GM12873 (cell line): ENCODE measurements at regions not wholly inside any gene's neighbourhood (a gene's known extent, or its start where the extent isn't known, plus 50 kb on each side); places are given as distances from the start of the nearest gene placed in this dataset.

ENCODE experiments used
- TF ChIP-seq, protein P1 (sequence below): IDR thresholded peaks from 2 replicates; pipeline ENCODE4 v1.5.1; 2012; ENCODE audit warnings: low read depth, mild to moderate bottlenecking, moderate library complexity, low read length, control low read depth; ENCODE audit not compliant: insufficient read depth; ENCODE audit errors: missing control alignments

- TF ChIP-seq, protein P1, sequence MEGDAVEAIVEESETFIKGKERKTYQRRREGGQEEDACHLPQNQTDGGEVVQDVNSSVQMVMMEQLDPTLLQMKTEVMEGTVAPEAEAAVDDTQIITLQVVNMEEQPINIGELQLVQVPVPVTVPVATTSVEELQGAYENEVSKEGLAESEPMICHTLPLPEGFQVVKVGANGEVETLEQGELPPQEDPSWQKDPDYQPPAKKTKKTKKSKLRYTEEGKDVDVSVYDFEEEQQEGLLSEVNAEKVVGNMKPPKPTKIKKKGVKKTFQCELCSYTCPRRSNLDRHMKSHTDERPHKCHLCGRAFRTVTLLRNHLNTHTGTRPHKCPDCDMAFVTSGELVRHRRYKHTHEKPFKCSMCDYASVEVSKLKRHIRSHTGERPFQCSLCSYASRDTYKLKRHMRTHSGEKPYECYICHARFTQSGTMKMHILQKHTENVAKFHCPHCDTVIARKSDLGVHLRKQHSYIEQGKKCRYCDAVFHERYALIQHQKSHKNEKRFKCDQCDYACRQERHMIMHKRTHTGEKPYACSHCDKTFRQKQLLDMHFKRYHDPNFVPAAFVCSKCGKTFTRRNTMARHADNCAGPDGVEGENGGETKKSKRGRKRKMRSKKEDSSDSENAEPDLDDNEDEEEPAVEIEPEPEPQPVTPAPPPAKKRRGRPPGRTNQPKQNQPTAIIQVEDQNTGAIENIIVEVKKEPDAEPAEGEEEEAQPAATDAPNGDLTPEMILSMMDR, result no peak
Measured at GRCh38 chr12:90618586-90618985, 336.4 kb downstream of the CCER1 start.

- TF ChIP-seq, protein P1, result no peak
Measured at GRCh38 chr12:90611891-90612290, 343.1 kb downstream of the CCER1 start.

DNA sequence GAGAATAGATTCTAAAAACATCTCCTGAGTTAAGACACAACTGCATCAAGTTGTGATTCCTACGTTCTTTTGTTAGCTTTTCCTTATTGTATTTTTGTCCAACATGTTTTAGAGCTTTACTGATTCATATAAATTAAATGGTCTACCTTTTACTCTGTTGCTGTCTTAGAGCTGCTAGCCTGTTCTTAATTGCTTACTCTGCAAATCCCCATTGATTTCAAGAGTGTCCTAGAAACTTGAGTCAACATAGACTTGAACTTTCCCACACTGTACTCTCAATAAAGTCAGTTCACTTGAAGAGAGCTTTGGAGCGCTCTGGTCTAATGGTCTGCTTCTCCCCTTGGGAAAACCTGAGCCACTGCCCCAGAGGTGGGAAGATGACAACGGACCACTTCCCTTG lies 343.9 kb downstream of the CCER1 start:
- TF ChIP-seq, protein P1, result no peak

DNA sequence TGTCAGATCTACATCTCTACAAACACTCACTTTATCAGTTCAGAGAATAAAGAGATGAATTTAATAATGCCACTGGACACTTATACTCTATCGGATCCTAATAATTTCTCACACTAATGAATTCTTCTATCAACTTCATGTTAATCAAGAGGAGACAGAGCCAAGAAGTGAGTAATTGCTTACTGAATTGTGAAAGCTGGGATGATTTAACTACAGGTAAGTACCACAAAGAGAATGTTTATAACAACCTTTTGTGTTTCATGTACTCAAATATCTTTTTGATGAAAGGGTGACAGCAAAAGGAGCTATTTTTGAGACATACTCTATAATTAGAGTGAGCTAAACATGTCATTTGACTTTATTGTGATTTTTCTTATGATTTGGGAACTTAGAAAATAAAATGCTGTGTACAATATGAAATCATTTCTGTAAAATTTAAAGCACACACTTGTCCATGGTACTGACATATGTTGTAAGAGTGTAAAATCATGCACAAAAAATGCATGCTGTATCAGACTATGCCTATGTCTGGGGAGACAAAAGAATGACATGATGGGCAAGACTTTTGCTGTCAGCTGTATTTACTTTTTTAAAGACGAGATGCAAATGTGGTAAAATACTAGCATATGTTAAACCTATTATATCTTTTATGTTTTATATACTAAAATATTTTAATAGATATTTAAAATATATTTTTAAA lies 361.2 kb downstream of the CCER1 start:
- TF ChIP-seq, protein P1, result no peak

DNA sequence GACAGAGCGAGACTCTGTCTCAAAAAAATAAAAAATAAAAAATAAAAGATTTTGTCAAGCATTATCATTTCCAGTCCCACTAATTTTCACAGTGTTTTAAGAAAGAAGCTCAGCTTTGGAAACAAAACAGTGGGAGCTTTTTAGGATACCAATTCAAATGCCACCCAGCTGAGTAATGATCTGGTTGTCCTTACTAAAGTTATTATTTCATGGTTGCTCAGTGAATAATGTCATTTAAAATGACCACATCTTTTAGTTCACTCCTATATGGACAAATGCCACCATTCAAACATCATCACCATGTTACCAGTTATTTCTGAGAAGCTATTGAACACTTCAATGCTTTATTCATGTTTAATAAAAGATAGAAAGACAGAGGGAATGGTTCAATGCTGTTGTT lies 365.0 kb downstream of the CCER1 start:
- TF ChIP-seq, protein P1, result no peak

DNA sequence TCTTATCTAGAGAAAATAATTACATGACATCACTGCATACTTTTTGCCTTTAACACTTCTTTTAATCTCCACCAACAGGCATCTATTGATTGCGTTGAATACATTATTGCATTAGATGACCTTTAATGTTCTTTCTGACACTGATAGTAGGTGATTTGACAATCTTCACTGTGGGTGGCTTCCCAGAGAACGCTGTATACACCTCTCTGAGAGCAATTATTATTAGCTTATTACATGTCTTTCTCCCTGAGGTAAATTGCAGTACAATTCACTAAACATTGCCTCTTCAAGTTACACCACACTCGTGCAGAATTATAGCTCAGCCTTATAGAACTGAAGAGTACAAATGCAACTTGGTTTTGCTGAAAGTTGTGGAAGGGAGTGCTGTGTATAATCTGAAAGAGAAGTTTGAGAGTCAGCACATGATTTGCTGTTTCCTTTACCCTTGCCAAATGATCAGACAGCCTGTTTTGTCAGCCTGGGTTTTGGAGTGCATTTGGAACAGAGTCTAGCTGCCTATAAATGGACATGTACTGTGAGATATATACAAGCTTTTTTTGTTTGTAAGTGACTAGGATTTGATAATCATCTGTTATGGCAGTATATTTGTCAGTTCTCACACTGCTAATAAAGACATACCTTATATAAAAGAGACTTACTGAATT lies 369.2 kb downstream of the CCER1 start:
- TF ChIP-seq, protein P1, result no peak

DNA sequence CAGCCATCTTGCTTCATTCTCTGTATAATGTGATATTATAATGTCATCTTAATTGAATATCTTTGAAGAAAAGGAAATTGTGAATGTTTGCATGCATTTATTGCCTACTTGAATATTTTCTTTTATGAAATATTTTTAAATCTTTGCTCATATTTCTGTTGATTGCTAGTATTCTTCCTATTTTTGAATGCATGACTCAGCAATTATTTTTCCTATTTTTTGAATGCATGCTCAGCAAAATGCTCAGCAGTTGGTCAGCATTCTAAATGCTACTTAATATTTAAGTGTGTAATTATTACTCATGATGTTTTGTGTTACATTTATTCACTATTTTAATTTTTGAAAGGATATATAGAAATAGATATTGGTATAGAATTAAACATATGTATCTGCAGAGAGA lies 378.3 kb downstream of the CCER1 start:
- TF ChIP-seq, protein P1, result no peak
